GM12891 (cell line): ENCODE measurements at regions not wholly inside any gene's neighbourhood (a gene's known extent, or its start where the extent isn't known, plus 50 kb on each side); places are given as distances from the start of the nearest gene placed in this dataset.

Source experiments
- PAX5 ChIP-seq: IDR thresholded peaks from 2 replicates; pipeline ENCODE4 v1.6.1; 2011; ENCODE audit warnings: low read length, moderate library complexity, mild to moderate bottlenecking; ENCODE audit not compliant: insufficient read depth, severe bottlenecking
- POLR2A ChIP-seq: IDR thresholded peaks from 2 replicates; pipeline ENCODE4 v1.6.1; 2011; ENCODE audit warnings: low read depth, low read length, control low read depth
- POLR2AphosphoS5 ChIP-seq: IDR thresholded peaks from 2 replicates; pipeline ENCODE4 v1.6.1; 2011; ENCODE audit warnings: low read depth, low read length, control low read depth
- POU2F2 ChIP-seq: IDR thresholded peaks from 2 replicates; pipeline ENCODE4 v1.6.1; 2011; ENCODE audit warnings: low read depth, mild to moderate bottlenecking, control low read depth, low read length, moderate library complexity
- SPI1 ChIP-seq: IDR thresholded peaks from 2 replicates; pipeline ENCODE4 v1.6.1; 2011; ENCODE audit warnings: low read depth, low read length, control low read depth

DNA sequence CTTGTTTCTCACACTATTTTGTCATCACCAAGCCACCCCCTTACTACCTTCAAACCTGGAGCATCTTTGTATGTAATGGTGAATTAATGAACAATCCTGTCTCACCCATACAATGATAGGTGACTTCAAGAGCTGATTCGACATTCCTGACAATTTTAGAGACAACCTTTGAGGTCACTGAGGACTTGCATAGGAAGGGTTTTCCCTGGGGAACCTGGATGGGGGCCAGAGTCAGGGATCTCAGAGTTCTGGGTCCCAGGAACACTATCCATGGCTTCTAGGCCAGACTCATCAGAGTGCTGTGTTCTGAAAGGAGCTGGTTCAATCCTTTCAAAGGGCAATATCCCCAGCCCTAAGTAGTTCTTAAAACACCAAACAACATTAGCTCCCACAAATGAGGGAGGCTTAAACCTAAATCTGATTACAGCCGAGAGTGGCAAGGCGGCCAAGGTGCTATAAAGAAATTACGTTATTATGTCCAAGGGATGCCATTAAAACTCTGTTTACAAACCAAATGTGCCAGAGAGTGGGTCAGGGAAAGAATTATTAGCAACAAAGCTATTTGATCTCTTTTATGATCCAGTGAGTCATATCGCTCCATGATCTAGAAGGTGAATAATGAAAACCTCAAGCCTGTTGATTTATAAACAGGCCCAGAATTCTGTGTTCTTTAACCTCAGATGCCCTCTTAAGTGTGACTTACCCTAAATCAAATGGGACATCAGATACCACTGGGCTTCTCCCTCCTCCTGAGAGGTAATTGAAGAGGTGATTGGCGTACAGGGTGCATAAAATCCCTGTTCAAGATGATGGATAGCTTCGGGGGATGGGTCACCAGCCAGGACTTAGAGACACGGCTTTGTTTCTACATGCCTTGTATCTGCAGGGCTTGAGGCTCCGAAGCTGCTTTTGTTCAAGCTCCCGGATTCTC is 230.2 kb upstream of the TBX3 start:
- TF ChIP-seq POLR2A (no peak), POU2F2 (no peak), SPI1 (no peak), PAX5 (no peak), POLR2AphosphoS5 (no peak)
